Neural cell (in vitro differentiated cells): ENCODE measurements at regions not wholly inside any gene's neighbourhood (a gene's known extent, or its start where the extent isn't known, plus 50 kb on each side); places are given as distances from the start of the nearest gene placed in this dataset.

Experiments used
- H2AFZ ChIP-seq: fragments of 200-600, 300-800 bp; sonication (generic), shearing (Covaris generic); 2 replicates; pipeline ENCODE4 v1.6.0; 2014; ENCODE audit warnings: low read depth, mild to moderate bottlenecking, antibody characterized with exemption, low read length, moderate library complexity
- H3F3A ChIP-seq: fragments of 200-600 bp; shearing (Covaris generic); 2 replicates; pipeline ENCODE4 v1.6.1; 2016; ENCODE audit warnings: mild to moderate bottlenecking, moderate library complexity, mixed read lengths, antibody characterized with exemption, low read length; ENCODE audit not compliant: insufficient read depth, poor library complexity, severe bottlenecking
- H3K27ac ChIP-seq: fragments of 200-600, 300-800 bp; sonication (generic), shearing (Covaris generic); 2 replicates; pipeline ENCODE4 v1.5.1; 2014; ENCODE audit warnings: mild to moderate bottlenecking, low read length, moderate library complexity
- H3K27me3 ChIP-seq: fragments of 300-800, 200-600 bp; sonication (generic), shearing (Covaris generic); 2 replicates; pipeline ENCODE4 v1.6.0; 2014; ENCODE audit warnings: mild to moderate bottlenecking, low read depth, low read length, moderate library complexity; ENCODE audit not compliant: insufficient read depth
- H3K36me3 ChIP-seq: fragments of 300-800, 200-600 bp; sonication (generic), shearing (Covaris generic); 2 replicates; pipeline ENCODE4 v1.5.1; 2014; ENCODE audit warnings: mild to moderate bottlenecking, antibody characterized with exemption, low read length, moderate library complexity; ENCODE audit not compliant: insufficient read depth
- H3K4me2 ChIP-seq: fragments of 300-800, 200-600 bp; sonication (generic), shearing (Covaris generic); 2 replicates; pipeline ENCODE4 v1.6.0; 2014; ENCODE audit warnings: mild to moderate bottlenecking, low read length
- H3K4me3 ChIP-seq: fragments of 300-800, 200-600 bp; sonication (generic), shearing (Covaris generic); 2 replicates; pipeline ENCODE4 v1.5.1; 2014; ENCODE audit warnings: mild to moderate bottlenecking, low read length, moderate library complexity
- H3K79me2 ChIP-seq: fragments of 200-600 bp; shearing (Covaris generic); replicated peaks from 2 replicates; pipeline ENCODE4 v1.6.0; 2014; ENCODE audit warnings: mild to moderate bottlenecking, low read length, moderate library complexity; ENCODE audit not compliant: insufficient read depth
- H3K9ac ChIP-seq: fragments of 300-800, 200-600 bp; sonication (generic), shearing (Covaris generic); 2 replicates; pipeline ENCODE4 v1.6.1; 2016; ENCODE audit warnings: mild to moderate bottlenecking, low read length, mixed read lengths
- H3K9me2 ChIP-seq: fragments of 200-600 bp; shearing (Covaris generic); 2 replicates; pipeline ENCODE4 v1.6.1; 2016; ENCODE audit warnings: mild to moderate bottlenecking, low read length, mixed read lengths; ENCODE audit not compliant: insufficient read depth
- H3K9me3 ChIP-seq: fragments of 200-600, 300-800 bp; sonication (generic), shearing (Covaris generic); 2 replicates; pipeline ENCODE4 v1.6.1; 2016; ENCODE audit warnings: mild to moderate bottlenecking, mixed run types, low read length, moderate library complexity, mixed read lengths
- H4K20me1 ChIP-seq: fragments of 200-600 bp; shearing (Covaris generic); 2 replicates; pipeline ENCODE4 v1.6.1; 2016; ENCODE audit warnings: mild to moderate bottlenecking, mixed run types; ENCODE audit not compliant: insufficient read depth
- CTCF ChIP-seq: fragments of 450-650 bp; IDR thresholded peaks from 2 replicates; pipeline ENCODE4 v1.5.1; 2014; ENCODE audit warnings: antibody characterized with exemption, mild to moderate bottlenecking, moderate library complexity; ENCODE audit not compliant: poor library complexity, severe bottlenecking
- EP300 ChIP-seq: fragments of 450-650 bp; conservative IDR thresholded peaks from 2 replicates; pipeline ENCODE4 v1.6.1; 2014; ENCODE audit warnings: antibody characterized with exemption, mild to moderate bottlenecking, moderate library complexity; ENCODE audit not compliant: poor library complexity, severe bottlenecking
- EZH2 ChIP-seq: fragments of 200-600, 300-800 bp; shearing (Covaris generic), sonication (generic); IDR thresholded peaks from 2 replicates; pipeline ENCODE4 v1.6.1; 2014; ENCODE audit warnings: antibody characterized with exemption, low read length, borderline replicate concordance, mild to moderate bottlenecking; ENCODE audit not compliant: insufficient read depth, poor library complexity, severe bottlenecking
- MXI1 ChIP-seq: fragments of 450-650 bp; conservative IDR thresholded peaks from 2 replicates; pipeline ENCODE4 v1.6.1; 2014; ENCODE audit warnings: antibody characterized with exemption, mild to moderate bottlenecking; ENCODE audit not compliant: poor library complexity, severe bottlenecking
- POLR2AphosphoS5 ChIP-seq: IDR thresholded peaks from 2 replicates; pipeline ENCODE4 v1.6.1; 2012
- RAD21 ChIP-seq: fragments of 450-650 bp; conservative IDR thresholded peaks from 2 replicates; pipeline ENCODE4 v1.6.1; 2014; ENCODE audit warnings: antibody characterized with exemption, mild to moderate bottlenecking, moderate library complexity
- REST ChIP-seq: IDR thresholded peaks from 2 replicates; pipeline ENCODE4 v1.6.1; 2012; ENCODE audit warnings: borderline replicate concordance
- SMC3 ChIP-seq: fragments of 450-650 bp; conservative IDR thresholded peaks from 2 replicates; pipeline ENCODE4 v1.6.1; 2014; ENCODE audit warnings: antibody characterized with exemption, mild to moderate bottlenecking, moderate library complexity; ENCODE audit not compliant: poor library complexity
- TAF1 ChIP-seq: IDR thresholded peaks from 2 replicates; pipeline ENCODE4 v1.6.1; 2012; ENCODE audit warnings: low read depth

GRCh38 chr22:27138471-27138870 is 481.1 kb downstream of the MIAT start:
- Histone ChIP-seq H3K27me3 (no peaks in the 10 kb centered on the region), H3K4me2 (no peak overlapping the region), H3K9me3 (no peaks in the 10 kb centered on the region), H3K79me2 (no peaks in the 10 kb centered on the region), H3K27ac (no peak overlapping the region), H3K36me3 (no peaks in the 10 kb centered on the region), H3K9ac (no peak overlapping the region), H3K9me2 (no peaks in the 10 kb centered on the region), H3F3A (no peaks in the 10 kb centered on the region), H3K4me3 (no peak overlapping the region), H2AFZ (no peak overlapping the region), H4K20me1 (no peaks in the 10 kb centered on the region)
- TF ChIP-seq EZH2: no peak
- no peak for TF ChIP-seq EP300

DNA sequence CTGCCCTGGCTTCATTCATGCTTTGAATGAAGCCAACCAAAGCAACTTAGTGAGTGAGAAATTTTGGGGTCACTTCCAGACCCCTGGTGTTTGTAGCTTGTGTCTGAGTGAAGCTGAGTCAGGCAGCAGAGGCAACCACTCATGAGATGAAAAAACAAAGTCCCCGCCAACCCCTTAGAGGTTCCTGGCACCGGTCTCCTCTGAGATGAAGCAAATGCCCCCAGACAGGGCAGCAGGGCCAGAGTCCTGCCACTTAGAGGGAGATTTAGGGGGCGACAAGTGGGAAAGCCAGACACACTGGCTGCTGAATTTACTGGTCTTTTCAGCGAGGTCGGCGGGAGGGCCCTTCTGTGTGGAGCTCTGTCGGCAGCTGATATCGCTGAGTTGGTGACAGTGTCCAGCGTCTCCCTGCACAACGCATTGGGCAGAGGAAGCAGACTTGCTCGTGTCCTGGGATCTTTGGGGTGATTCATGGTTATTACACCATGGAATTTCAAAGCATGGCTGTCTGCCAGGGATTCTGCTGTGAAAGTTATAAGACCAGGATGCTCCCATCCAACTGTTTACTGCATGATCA is 482.6 kb downstream of the MIAT start:
- Histone ChIP-seq H3K79me2 (no peaks in the 10 kb centered on the region), H3F3A (no peaks in the 10 kb centered on the region), H2AFZ (no peak overlapping the region), H3K4me3 (no peak overlapping the region), H3K27ac (no peak overlapping the region), H3K9ac (no peak overlapping the region), H3K9me3 (no peaks in the 10 kb centered on the region), H3K9me2 (no peaks in the 10 kb centered on the region), H3K27me3 (no peaks in the 10 kb centered on the region), H3K36me3 (no peaks in the 10 kb centered on the region), H4K20me1 (no peaks in the 10 kb centered on the region), H3K4me2 (no peak overlapping the region)
- TF ChIP-seq SMC3 (no peak), EZH2 (no peak), CTCF (no peak), TAF1 (no peak), POLR2AphosphoS5 (no peak), RAD21 (no peak), EP300 (no peak), MXI1 (no peak), REST (no peak)
